ENCODE measurements at regions not wholly inside any gene's neighbourhood (a gene's known extent, or its start where the extent isn't known, plus 50 kb on each side); places are given as distances from the start of the nearest gene placed in this dataset.

GRCh38 chr19:28838909-28839308 lies 374.0 kb downstream of the UQCRFS1 start:
- no peak for TF ChIP-seq CTCF (IDR thresholded peaks at IDR 0.05 in 8 of 11, conservative IDR thresholded peaks at IDR 0.05 in 3 of 11)
- no peak for TF ChIP-seq POLR2A (IDR thresholded peaks at IDR 0.05)

Measured in spleen (tissue), 7 donors.